ENCODE measurements at regions not wholly inside any gene's neighbourhood (a gene's known extent, or its start where the extent isn't known, plus 50 kb on each side); places are given as distances from the start of the nearest gene placed in this dataset.
"Not testable (repeated sequence)": the region's sequence is repeated elsewhere in the genome, so short reads cannot be mapped to it uniquely, and the experiment has no call there.

GRCh38 chr6:170140129-170140528 lies 150.7 kb downstream of the DLL1 start:
- Histone ChIP-seq H3K27ac (ENCODE audit: low read depth in 1 of 3, low read length in 2 of 3) (no peak overlapping the region), H3K4me3 (ENCODE audit: low read depth in 1 of 3, low read length in 3 of 3) (no peak overlapping the region), H3K9me3 (ENCODE audit: control insufficient read depth in 2 of 2, insufficient read depth in 1 of 2, low read depth in 1 of 2, low read length in 1 of 2) (peaks cover 0 to 30% of the 10 kb centered on the region in 2 donors), H3K36me3 (ENCODE audit: control insufficient read depth in 3 of 3, insufficient read depth in 2 of 3, low read depth in 1 of 3, low read length in 3 of 3) (no peaks in the 10 kb centered on the region), H3K27me3 (ENCODE audit: control insufficient read depth in 3 of 3, insufficient read depth in 3 of 3, low read length in 3 of 3) (no peaks in the 10 kb centered on the region), H3K4me1 (ENCODE audit: control insufficient read depth in 3 of 3, insufficient read depth in 2 of 3, low read depth in 1 of 3, low read length in 2 of 3) (no peaks in the 10 kb centered on the region)
- FAIRE-seq (no peak), DNase-seq (no peak)
- 80 to 92% (median 85%) methylated on average over 13 of the region's 13 CpGs for WGBS, 3 donors

GRCh38 chr6:170139531-170139930 lies 151.3 kb downstream of the DLL1 start:
- Histone ChIP-seq H3K27ac (ENCODE audit: low read depth in 1 of 3, low read length in 2 of 3) (no peak overlapping the region), H3K27me3 (ENCODE audit: control insufficient read depth in 3 of 3, insufficient read depth in 3 of 3, low read length in 3 of 3) (no peaks in the 10 kb centered on the region), H3K36me3 (ENCODE audit: control insufficient read depth in 3 of 3, insufficient read depth in 2 of 3, low read depth in 1 of 3, low read length in 3 of 3) (no peaks in the 10 kb centered on the region), H3K4me1 (ENCODE audit: control insufficient read depth in 3 of 3, insufficient read depth in 2 of 3, low read depth in 1 of 3, low read length in 2 of 3) (no peaks in the 10 kb centered on the region), H3K4me3 (ENCODE audit: low read depth in 1 of 3, low read length in 3 of 3) (no peak overlapping the region), H3K9me3 (ENCODE audit: control insufficient read depth in 2 of 2, insufficient read depth in 1 of 2, low read depth in 1 of 2, low read length in 1 of 2) (peaks cover 0 to 29% of the 10 kb centered on the region in 2 donors)
- FAIRE-seq (no peak), DNase-seq (no peak)
- 87 to 94% (median 93%) methylated on average over 22 of the region's 22 CpGs for WGBS, 3 donors

GRCh38 chr6:170139046-170139445 lies 151.8 kb downstream of the DLL1 start:
- H3K36me3 ChIP-seq (ENCODE audit: control insufficient read depth in 3 of 3, insufficient read depth in 2 of 3, low read depth in 1 of 3, low read length in 3 of 3); H3K27me3 ChIP-seq (ENCODE audit: control insufficient read depth in 3 of 3, insufficient read depth in 3 of 3, low read length in 3 of 3); DNase-seq; H3K4me3 ChIP-seq (ENCODE audit: low read depth in 1 of 3, low read length in 3 of 3); FAIRE-seq; H3K27ac ChIP-seq (ENCODE audit: low read depth in 1 of 3, low read length in 2 of 3); H3K4me1 ChIP-seq (ENCODE audit: control insufficient read depth in 3 of 3, insufficient read depth in 2 of 3, low read depth in 1 of 3, low read length in 2 of 3): not testable (repeated sequence)
- 89 to 92% (median 91%) methylated on average over 24 of the region's 24 CpGs for WGBS, 3 donors
- H3K9me3 ChIP-seq (ENCODE audit: control insufficient read depth in 2 of 2, insufficient read depth in 1 of 2, low read depth in 1 of 2, low read length in 1 of 2): peaks cover 0 to 26% of the 10 kb centered on the region in 2 donors

DNA sequence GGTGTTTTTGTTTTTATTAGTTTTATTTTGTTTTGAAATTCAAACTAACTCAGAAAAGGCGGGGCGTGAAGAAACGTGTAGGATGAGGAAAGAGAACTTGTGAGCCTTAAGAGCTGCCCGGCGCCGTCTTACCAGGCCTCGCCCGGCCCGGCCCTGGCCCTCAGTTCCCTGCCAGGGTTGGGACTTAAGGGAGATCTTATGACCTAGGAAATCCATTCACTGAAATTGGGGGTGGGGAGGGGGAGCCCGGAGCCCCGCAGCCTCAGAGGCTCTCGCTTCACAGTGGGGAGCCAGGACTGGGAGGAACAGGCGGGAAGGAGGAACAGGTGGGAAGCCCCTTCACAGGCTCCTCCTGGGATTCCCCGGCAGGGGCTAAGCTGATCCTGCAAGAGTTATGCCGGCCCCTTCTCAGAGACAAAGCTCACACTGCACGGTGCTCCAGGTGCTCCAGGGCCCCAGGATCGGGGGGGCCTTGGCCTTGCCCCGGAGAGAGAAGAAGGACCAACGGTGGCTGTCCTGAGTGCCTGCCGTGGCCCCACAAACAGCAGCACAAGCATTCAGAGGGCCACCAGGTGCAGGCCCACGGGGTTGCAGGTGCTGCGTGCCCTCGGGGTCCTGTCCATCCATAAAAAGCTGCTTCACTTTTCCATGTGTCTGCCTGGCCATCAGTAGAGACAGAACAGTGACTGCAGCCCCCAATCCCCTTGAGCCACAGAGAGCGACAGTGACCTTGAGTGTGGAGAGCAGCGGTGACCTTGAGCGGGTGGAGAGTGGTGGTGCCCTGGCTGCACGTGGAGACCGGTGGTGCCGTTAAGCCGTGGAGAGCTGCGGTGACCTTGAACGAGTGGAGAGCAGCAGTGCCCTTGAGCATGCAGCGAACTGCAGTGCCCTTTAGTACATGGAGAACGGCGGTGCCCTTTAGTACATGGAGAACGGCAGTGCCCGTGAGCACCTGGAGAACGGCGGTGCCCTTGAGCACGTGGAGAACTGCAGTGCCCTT lies 152.7 kb downstream of the DLL1 start:
- DNase-seq (no peak), FAIRE-seq (no peak)
- 85 to 87% (median 86%) methylated on average over 40 of the region's 40 CpGs for WGBS, 3 donors
- peaks cover 0 to 19% of the 10 kb centered on the region in 2 donors for H3K9me3 ChIP-seq (ENCODE audit: control insufficient read depth in 2 of 2, insufficient read depth in 1 of 2, low read depth in 1 of 2, low read length in 1 of 2)
- no peak overlapping the region for H3K4me3 ChIP-seq (ENCODE audit: low read depth in 1 of 3, low read length in 3 of 3)
- no peaks in the 10 kb centered on the region for H3K27me3 ChIP-seq (ENCODE audit: control insufficient read depth in 3 of 3, insufficient read depth in 3 of 3, low read length in 3 of 3)
- no peaks in the 10 kb centered on the region for H3K36me3 ChIP-seq (ENCODE audit: control insufficient read depth in 3 of 3, insufficient read depth in 2 of 3, low read depth in 1 of 3, low read length in 3 of 3)
- H3K27ac ChIP-seq (ENCODE audit: low read depth in 1 of 3, low read length in 2 of 3): no peak overlapping the region
- H3K4me1 ChIP-seq (ENCODE audit: control insufficient read depth in 3 of 3, insufficient read depth in 2 of 3, low read depth in 1 of 3, low read length in 2 of 3): no peaks in the 10 kb centered on the region

- no peaks in the 10 kb centered on the region for H3K36me3 ChIP-seq (ENCODE audit: control insufficient read depth in 3 of 3, insufficient read depth in 2 of 3, low read depth in 1 of 3, low read length in 3 of 3)
- no peak overlapping the region for H3K4me3 ChIP-seq (ENCODE audit: low read depth in 1 of 3, low read length in 3 of 3)
- H3K9me3 ChIP-seq (ENCODE audit: control insufficient read depth in 2 of 2, insufficient read depth in 1 of 2, low read depth in 1 of 2, low read length in 1 of 2): peaks cover 0 to 19% of the 10 kb centered on the region in 2 donors
- DNase-seq (no peak), FAIRE-seq (no peak)
- no peaks in the 10 kb centered on the region for H3K4me1 ChIP-seq (ENCODE audit: control insufficient read depth in 3 of 3, insufficient read depth in 2 of 3, low read depth in 1 of 3, low read length in 2 of 3)
- H3K27me3 ChIP-seq (ENCODE audit: control insufficient read depth in 3 of 3, insufficient read depth in 3 of 3, low read length in 3 of 3): no peaks in the 10 kb centered on the region
- H3K27ac ChIP-seq (ENCODE audit: low read depth in 1 of 3, low read length in 2 of 3): peak overlapping the region in 1 of 3 donors; percentile 40
- 78 to 84% (median 80%) methylated on average over 42 to 50 of the region's 50 CpGs for WGBS, 3 donors
These were observed 153.5 kb downstream of the DLL1 start for GRCh38 chr6:170137176-170137891.

- FAIRE-seq (no peak), DNase-seq (no peak)
- Histone ChIP-seq H3K9me3 (ENCODE audit: control insufficient read depth in 2 of 2, insufficient read depth in 1 of 2, low read depth in 1 of 2, low read length in 1 of 2) (peaks cover 0 to 19% of the 10 kb centered on the region in 2 donors), H3K4me1 (ENCODE audit: control insufficient read depth in 3 of 3, insufficient read depth in 2 of 3, low read depth in 1 of 3, low read length in 2 of 3) (no peaks in the 10 kb centered on the region), H3K27ac (ENCODE audit: low read depth in 1 of 3, low read length in 2 of 3) (no peak overlapping the region), H3K27me3 (ENCODE audit: control insufficient read depth in 3 of 3, insufficient read depth in 3 of 3, low read length in 3 of 3) (no peaks in the 10 kb centered on the region), H3K4me3 (ENCODE audit: low read depth in 1 of 3, low read length in 3 of 3) (no peak overlapping the region), H3K36me3 (ENCODE audit: control insufficient read depth in 3 of 3, insufficient read depth in 2 of 3, low read depth in 1 of 3, low read length in 3 of 3) (no peaks in the 10 kb centered on the region)
- WGBS, 3 donors: 95 to 97% (median 95%) methylated on average over 62 to 69 of the region's 69 CpGs
These were observed 154.2 kb downstream of the DLL1 start for GRCh38 chr6:170136541-170137175.

GRCh38 chr6:170135821-170136471 lies 154.9 kb downstream of the DLL1 start:
- H3K36me3 ChIP-seq (ENCODE audit: control insufficient read depth in 3 of 3, insufficient read depth in 2 of 3, low read depth in 1 of 3, low read length in 3 of 3): no peaks in the 10 kb centered on the region
- H3K4me3 ChIP-seq (ENCODE audit: low read depth in 1 of 3, low read length in 3 of 3): no peak overlapping the region
- FAIRE-seq: no peak
- WGBS, 3 donors: 87 to 89% (median 88%) methylated on average over 29 to 38 of the region's 38 CpGs
- DNase-seq: no peak
- no peaks in the 10 kb centered on the region for H3K27me3 ChIP-seq (ENCODE audit: control insufficient read depth in 3 of 3, insufficient read depth in 3 of 3, low read length in 3 of 3)
- no peak overlapping the region for H3K27ac ChIP-seq (ENCODE audit: low read depth in 1 of 3, low read length in 2 of 3)
- no peaks in the 10 kb centered on the region for H3K4me1 ChIP-seq (ENCODE audit: control insufficient read depth in 3 of 3, insufficient read depth in 2 of 3, low read depth in 1 of 3, low read length in 2 of 3)
- peaks cover 0 to 19% of the 10 kb centered on the region in 2 donors for H3K9me3 ChIP-seq (ENCODE audit: control insufficient read depth in 2 of 2, insufficient read depth in 1 of 2, low read depth in 1 of 2, low read length in 1 of 2)

- no peaks in the 10 kb centered on the region for H3K27me3 ChIP-seq (ENCODE audit: control insufficient read depth in 3 of 3, insufficient read depth in 3 of 3, low read length in 3 of 3)
- peaks cover 0 to 19% of the 10 kb centered on the region in 2 donors for H3K9me3 ChIP-seq (ENCODE audit: control insufficient read depth in 2 of 2, insufficient read depth in 1 of 2, low read depth in 1 of 2, low read length in 1 of 2)
- 80 to 84% (median 84%) methylated on average over 16 of the region's 16 CpGs for WGBS, 3 donors
- no peaks in the 10 kb centered on the region for H3K36me3 ChIP-seq (ENCODE audit: control insufficient read depth in 3 of 3, insufficient read depth in 2 of 3, low read depth in 1 of 3, low read length in 3 of 3)
- FAIRE-seq (no peak), DNase-seq (no peak)
- no peaks in the 10 kb centered on the region for H3K4me1 ChIP-seq (ENCODE audit: control insufficient read depth in 3 of 3, insufficient read depth in 2 of 3, low read depth in 1 of 3, low read length in 2 of 3)
- no peak overlapping the region for H3K27ac ChIP-seq (ENCODE audit: low read depth in 1 of 3, low read length in 2 of 3)
- no peak overlapping the region for H3K4me3 ChIP-seq (ENCODE audit: low read depth in 1 of 3, low read length in 3 of 3)
These were observed 155.4 kb downstream of the DLL1 start for GRCh38 chr6:170135461-170135820.

Measured in small intestine (tissue), 7 donors.